Lower leg skin (tissue), 4 donors: ENCODE measurements at regions not wholly inside any gene's neighbourhood (a gene's known extent, or its start where the extent isn't known, plus 50 kb on each side); places are given as distances from the start of the nearest gene placed in this dataset.

ENCODE experiments used
- DNase-seq, 2 donors: peaks; one replicate each; pipeline ENCODE4 v3.0.0-alpha.2; 2019; ENCODE audit warnings: low spot score in 2 of 2
- H3K4me3 ChIP-seq: fragments of 200-600 bp; sonication (generic); 2 replicates; pipeline ENCODE4 v1.5.1; 2017; ENCODE audit warnings: mild to moderate bottlenecking, low read depth; ENCODE audit not compliant: poor library complexity, severe bottlenecking
- POLR2A ChIP-seq, 2 donors: fragments of 450-650 bp; IDR thresholded peaks; one replicate each; pipeline ENCODE4 v1.6.1; 2016 to 2017; ENCODE audit warnings: antibody characterized with exemption in 2 of 2, mild to moderate bottlenecking in 1 of 2, moderate library complexity in 1 of 2
- WGBS, 2 donors: methylation state at CpG; one replicate each; pipeline ENCODE4 v1.1.5; 2018; 5-methylcytosine and 5-hydroxymethylcytosine counted together
- intact Hi-C: fragments of 100-400 bp; cut with DNase I; formaldehyde crosslinking; loops from one replicate; pipeline ENCODE4 v1.15.0; 2023; ENCODE audit warnings: low total_unique reads
- TF ChIP-seq, protein P1 (sequence below), 3 donors: fragments of 450-650 bp; IDR thresholded peaks; one replicate each; pipeline ENCODE4 v1.5.1; 2016; ENCODE audit warnings: antibody characterized with exemption in 3 of 3, mild to moderate bottlenecking in 3 of 3, moderate library complexity in 2 of 3

DNA sequence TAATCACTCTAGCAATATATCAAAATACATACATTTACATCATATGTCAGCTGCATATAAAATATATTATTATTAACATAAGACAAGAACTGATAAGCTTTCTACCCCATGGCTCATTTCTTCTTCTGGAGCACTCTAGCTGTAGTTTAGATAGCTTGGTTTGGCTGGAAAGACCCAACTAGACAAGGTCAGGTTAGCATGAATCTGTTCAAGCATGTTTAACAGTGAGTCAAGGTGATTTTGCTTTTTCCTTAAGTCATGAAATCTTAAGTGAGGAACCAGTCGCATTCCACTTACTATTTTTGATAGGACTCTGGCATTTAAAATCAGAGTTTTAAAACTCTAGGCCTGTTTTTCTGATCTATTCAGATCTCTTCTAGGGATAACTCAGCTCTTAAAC is 157.0 kb upstream of the PDGFD start:
- no peak overlapping the region for H3K4me3 ChIP-seq
- no peak for DNase-seq
- 55 to 62% methylated on average over 1 of the region's 1 CpG for WGBS, 2 donors
- intact Hi-C loops = no loop called here
- no peak for TF ChIP-seq POLR2A (IDR thresholded peaks at IDR 0.05)
- TF ChIP-seq, protein P1, sequence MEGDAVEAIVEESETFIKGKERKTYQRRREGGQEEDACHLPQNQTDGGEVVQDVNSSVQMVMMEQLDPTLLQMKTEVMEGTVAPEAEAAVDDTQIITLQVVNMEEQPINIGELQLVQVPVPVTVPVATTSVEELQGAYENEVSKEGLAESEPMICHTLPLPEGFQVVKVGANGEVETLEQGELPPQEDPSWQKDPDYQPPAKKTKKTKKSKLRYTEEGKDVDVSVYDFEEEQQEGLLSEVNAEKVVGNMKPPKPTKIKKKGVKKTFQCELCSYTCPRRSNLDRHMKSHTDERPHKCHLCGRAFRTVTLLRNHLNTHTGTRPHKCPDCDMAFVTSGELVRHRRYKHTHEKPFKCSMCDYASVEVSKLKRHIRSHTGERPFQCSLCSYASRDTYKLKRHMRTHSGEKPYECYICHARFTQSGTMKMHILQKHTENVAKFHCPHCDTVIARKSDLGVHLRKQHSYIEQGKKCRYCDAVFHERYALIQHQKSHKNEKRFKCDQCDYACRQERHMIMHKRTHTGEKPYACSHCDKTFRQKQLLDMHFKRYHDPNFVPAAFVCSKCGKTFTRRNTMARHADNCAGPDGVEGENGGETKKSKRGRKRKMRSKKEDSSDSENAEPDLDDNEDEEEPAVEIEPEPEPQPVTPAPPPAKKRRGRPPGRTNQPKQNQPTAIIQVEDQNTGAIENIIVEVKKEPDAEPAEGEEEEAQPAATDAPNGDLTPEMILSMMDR (IDR thresholded peaks at IDR 0.05) = no peak

DNA sequence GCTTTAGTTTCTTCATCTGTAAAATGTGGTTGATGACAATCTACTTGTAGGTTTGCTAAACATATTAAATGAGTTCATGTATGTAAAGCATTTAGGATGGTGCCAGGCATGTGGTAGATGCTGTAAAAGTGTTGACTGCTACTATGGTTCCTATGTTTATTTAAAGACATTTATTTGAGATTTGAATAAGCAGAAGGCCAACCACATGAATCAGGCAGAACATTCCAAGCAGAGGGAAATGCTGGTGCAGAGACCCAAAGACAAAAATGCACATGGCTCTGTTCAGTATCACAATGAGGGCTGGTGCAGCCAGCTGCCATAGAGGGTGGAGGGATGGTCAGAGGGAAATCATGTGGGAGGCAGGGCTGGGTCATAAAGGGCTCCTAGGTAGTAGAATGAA is 156.2 kb upstream of the PDGFD start:
- no peak for DNase-seq
- H3K4me3 ChIP-seq = no peak overlapping the region
- TF ChIP-seq, protein P1 (IDR thresholded peaks at IDR 0.05) = no peak
- no peak for TF ChIP-seq POLR2A (IDR thresholded peaks at IDR 0.05)
- intact Hi-C loops = no loop called here

DNA sequence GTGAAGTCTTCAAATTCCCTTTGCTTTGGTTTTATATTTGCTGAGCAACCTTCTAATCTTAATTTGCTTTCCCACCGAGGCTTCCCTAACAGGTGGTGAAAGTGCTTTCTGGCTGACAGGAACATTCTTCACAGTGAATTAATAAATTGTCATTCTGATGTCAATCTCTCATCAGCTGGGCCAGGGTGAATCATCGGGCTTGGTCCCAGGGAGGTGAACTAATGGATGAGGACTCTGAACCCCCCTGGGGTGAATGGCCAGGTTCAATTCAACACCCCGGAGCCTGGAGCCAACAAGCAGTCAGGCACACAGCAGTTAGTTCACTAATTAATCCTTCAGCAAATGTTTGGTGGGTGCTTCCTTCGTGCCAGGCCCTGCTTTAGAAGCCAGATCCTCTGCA is 155.4 kb upstream of the PDGFD start:
- TF ChIP-seq, protein P1 (IDR thresholded peaks at IDR 0.05) = no peak
- no peak for TF ChIP-seq POLR2A (IDR thresholded peaks at IDR 0.05)
- H3K4me3 ChIP-seq = no peak overlapping the region
- DNase-seq = no peak
- 62 to 78% methylated on average over 4 of the region's 4 CpGs for WGBS, 2 donors
- intact Hi-C loops = no loop called here

DNA sequence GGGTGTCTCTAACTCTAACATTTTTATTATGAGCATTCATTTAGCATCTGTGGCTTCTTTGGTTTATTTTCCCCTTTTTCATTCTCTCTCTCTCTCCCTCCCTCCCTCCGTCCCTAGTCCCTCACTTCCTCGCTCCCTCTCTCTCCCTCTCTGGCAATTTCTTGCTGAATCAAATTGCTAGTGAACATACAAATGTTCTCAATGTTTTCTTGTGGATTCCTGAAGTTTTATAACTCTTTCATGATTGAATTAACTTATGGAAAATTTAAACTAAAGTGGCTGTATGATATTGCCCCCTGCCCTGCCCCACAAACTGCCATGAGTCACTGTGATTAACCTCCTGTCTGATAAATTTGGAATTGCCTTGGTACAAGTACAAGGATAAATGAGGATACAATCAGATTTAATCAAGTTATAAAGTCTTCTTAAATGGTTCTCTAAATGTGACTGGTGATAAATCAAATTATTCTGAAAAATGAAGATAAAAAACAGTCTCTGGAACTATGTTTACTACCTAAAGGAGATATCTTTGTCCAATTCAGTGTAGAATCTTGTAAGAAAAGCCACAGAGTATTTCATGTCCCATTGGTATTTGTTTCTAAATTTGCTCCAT is 143.0 kb upstream of the PDGFD start:
- DNase-seq = no peak
- WGBS, 2 donors = 73 to 87% methylated on average over 2 of the region's 2 CpGs
- no peak overlapping the region for H3K4me3 ChIP-seq
- TF ChIP-seq, protein P1 (IDR thresholded peaks at IDR 0.05) = no peak
- no peak for TF ChIP-seq POLR2A (IDR thresholded peaks at IDR 0.05)
- intact Hi-C loops = loop anchor here (5.0 kb wide), 1 partner anchor 615 kb away; no protein-coding TSS in a partner anchor

DNA sequence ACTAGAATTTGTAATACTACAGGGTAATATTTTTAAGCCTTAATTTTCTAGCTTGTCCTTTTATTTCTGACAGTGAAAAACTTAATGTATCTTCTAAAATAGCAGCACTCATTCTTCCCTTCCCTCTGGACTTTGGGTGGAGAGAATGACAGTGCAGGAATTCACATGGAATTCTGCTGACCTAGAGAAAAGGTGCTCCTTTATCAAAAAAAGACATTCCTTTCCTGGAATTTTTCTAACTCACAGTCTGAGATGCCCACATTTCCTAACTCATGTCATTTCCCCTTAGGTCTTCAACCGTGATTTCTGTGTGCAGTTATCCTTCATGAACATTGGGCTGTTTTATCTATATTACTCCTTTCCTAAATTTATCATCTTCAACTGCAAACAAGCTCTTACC is 137.8 kb upstream of the PDGFD start:
- 81 to 97% methylated on average over 1 of the region's 1 CpG for WGBS, 2 donors
- no peak for TF ChIP-seq POLR2A (IDR thresholded peaks at IDR 0.05)
- TF ChIP-seq, protein P1 (IDR thresholded peaks at IDR 0.05) = no peak
- intact Hi-C loops = no loop called here
- DNase-seq = no peak
- H3K4me3 ChIP-seq = no peak overlapping the region

DNA sequence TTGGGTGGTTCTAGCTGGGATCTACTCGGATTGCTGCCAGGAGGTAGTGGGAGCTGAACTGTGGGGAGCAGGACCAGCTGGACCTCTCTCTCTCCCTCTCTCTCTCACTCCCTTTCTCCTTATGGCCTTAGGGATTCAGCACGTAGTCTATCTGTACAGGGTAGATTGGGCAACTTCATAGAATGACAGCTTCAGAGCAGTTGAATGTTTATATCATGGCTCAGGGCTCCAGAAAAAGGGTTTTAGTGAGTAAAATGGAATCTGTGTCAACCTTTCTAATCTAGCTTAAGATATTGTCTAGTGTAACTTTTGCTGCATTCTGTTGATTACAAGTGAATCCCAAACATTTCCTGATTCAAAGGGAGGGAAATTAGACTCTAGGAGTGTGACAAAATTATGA is 127.7 kb upstream of the PDGFD start:
- WGBS, 2 donors = 81 to 90% methylated on average over 2 of the region's 2 CpGs
- TF ChIP-seq POLR2A (IDR thresholded peaks at IDR 0.05) = no peak
- TF ChIP-seq, protein P1 (IDR thresholded peaks at IDR 0.05) = no peak
- intact Hi-C loops = no loop called here
- H3K4me3 ChIP-seq = no peak overlapping the region
- DNase-seq = no peak
